NCI-H128 (cell line): ENCODE measurements at regions not wholly inside any gene's neighbourhood (a gene's known extent, or its start where the extent isn't known, plus 50 kb on each side); places are given as distances from the start of the nearest gene placed in this dataset.
"Not testable (repeated sequence)": the region's sequence is repeated elsewhere in the genome, so short reads cannot be mapped to it uniquely, and the experiment has no call there.

ENCODE experiments used
- DNase-seq: peaks from one replicate; lab custom pipeline; 2025; ENCODE audit not compliant: unreplicated experiment; lab: John Stamatoyannopoulos, UW

- not testable (repeated sequence) for DNase-seq
Observed at GRCh38 chr11:116667318-116667717, 105.5 kb downstream of the BUD13 start.

GRCh38 chr11:116666673-116667249 is 106.0 kb downstream of the BUD13 start:
- not testable (repeated sequence) for DNase-seq

DNA sequence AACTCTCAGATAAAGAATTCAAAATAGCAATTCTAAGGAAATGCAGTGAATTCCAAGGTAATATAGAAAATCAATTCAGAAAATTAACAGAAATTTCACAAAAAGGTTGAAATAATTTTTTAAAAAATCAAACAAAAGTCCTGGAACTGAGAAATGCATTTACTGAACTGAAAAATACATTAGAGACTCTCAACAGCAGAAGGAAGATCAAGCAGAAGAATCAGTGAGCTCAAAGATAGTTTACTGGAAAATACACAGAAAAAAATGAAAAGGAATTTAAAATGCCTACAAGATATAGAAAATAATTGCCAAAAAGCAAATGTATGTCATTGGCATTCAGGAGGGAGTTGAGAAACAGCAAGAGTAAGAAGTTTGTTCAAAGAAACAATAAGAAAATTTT is 107.3 kb downstream of the BUD13 start:
- DNase-seq, result no peak

- DNase-seq, result no peak
Observed at GRCh38 chr11:116661056-116661455, 111.7 kb downstream of the BUD13 start.

DNA sequence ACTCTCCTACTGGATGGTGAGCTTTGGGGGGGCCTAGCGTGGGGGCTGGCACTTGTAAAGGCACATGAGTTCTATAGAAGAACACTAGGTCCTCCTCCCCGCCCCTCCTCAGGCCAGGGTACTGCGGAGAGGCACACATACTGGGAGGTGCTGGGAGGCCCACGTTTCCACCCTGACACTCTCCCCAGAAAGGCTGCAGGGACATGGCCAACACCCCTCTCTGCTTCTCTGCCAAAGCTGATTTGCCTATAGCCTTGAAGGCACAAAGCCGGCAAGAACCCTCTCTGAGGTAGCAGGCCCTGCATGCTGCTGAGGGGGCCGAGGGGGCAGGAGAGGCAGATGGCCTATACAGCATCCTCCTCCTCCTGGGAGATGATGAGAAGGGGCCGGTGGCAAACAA is 112.8 kb downstream of the BUD13 start:
- DNase-seq, result no peak

- DNase-seq, result no peak
Observed at GRCh38 chr11:116658876-116659535, 113.8 kb downstream of the BUD13 start.

DNA sequence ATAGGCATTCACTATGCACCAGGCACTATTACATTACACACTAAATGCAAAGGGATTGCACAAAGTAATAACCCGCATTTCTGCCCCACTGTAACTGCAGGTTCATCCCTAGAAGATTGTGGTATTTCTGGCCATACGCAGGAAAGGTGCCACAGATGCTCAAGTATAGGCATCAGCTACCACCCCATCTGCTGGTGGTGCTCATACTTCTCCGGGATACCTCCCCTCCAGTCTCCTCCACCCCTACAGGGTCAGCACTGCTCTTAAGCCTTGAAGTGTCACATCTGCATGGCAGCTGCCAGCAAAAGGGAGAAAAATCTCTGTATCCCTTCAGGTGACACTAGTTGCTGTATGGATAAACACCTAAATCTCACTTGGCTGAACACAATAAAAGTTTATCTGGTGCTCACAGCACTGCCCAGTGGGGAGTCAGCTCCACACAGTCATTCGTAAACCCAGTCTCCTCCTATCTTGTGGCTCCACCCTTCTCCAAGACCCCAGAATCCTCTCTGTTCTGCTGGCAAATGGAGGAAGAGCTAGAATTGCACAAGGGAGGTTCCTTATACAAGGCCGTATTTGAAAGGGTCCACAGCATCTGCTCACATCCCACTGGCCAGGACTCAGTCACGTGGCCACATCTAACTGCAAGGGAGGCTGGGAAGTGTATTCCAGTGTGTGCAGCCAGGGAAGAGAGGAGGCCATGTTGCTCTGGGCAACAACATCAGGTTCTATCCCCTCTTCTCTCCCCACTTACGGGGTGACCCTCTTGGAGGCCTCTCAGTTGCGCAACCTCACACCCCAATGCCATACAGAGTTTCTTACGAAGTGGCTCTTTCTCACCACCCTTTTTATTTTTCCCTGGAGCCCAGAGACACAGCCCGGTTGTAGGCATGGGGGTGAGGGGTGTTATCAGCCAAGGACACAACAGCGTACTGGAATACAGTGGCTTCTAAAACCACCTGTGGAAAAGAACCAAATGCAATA is 114.7 kb downstream of the BUD13 start:
- DNase-seq, result no peak

DNA sequence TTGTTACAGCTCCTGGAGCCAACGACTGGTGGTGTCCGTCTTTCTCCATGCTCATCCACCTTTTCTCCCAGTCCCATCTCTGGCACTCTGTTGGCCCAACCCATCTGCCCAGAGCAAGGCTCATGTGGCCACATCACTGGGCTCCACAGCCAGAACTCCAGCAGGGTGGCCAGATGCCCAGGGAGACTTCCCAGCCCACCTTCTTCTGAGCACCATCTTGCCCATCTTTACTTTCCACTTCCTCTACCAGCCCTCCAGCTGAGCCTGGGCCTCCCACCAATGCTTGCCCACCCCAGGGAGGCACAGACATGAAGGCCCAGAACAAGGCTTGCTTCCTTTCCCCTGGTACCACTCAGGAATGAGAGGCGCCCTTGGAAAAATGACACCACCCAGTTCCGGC is 116.8 kb downstream of the BUD13 start:
- no peak for DNase-seq

GRCh38 chr11:116654526-116654925 is 118.3 kb downstream of the BUD13 start:
- no peak for DNase-seq

- DNase-seq, result no peak
Observed at GRCh38 chr11:116653206-116653605, 119.6 kb downstream of the BUD13 start.

GRCh38 chr11:116651737-116652237 is 121.0 kb downstream of the BUD13 start:
- DNase-seq, result no peak

- no peak for DNase-seq
Observed at GRCh38 chr11:116651098-116651736, 121.6 kb downstream of the BUD13 start.

GRCh38 chr11:116650052-116650451 is 122.7 kb downstream of the BUD13 start:
- no peak for DNase-seq

DNA sequence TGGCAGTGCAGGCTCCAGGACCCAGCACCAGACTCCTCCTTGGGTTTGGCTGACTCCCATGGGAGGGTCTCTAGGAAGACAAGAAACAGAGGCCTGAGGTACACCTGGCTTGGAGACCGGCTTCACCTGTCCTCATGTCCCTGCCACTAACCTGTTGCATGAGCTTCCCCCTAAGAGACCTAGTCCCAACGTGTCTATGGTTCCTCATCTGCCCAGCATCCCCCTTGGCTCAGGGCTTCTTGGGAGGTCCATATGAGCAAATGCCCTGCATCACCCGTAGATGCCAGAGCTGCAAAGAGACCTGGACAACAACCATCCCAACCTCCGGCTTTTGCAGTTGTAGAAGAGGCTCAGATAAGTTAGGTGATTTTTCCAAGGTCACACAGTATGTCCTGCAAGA is 123.5 kb downstream of the BUD13 start:
- no peak for DNase-seq

- no peak for DNase-seq
Observed at GRCh38 chr11:116648247-116649174, 124.3 kb downstream of the BUD13 start.

- DNase-seq, result no peak
Observed at GRCh38 chr11:116647305-116648080, 125.3 kb downstream of the BUD13 start.

- no peak for DNase-seq
Observed at GRCh38 chr11:116646191-116646590, 126.6 kb downstream of the BUD13 start.

GRCh38 chr11:116644941-116645305 is 127.9 kb downstream of the BUD13 start:
- DNase-seq, result no peak

DNA sequence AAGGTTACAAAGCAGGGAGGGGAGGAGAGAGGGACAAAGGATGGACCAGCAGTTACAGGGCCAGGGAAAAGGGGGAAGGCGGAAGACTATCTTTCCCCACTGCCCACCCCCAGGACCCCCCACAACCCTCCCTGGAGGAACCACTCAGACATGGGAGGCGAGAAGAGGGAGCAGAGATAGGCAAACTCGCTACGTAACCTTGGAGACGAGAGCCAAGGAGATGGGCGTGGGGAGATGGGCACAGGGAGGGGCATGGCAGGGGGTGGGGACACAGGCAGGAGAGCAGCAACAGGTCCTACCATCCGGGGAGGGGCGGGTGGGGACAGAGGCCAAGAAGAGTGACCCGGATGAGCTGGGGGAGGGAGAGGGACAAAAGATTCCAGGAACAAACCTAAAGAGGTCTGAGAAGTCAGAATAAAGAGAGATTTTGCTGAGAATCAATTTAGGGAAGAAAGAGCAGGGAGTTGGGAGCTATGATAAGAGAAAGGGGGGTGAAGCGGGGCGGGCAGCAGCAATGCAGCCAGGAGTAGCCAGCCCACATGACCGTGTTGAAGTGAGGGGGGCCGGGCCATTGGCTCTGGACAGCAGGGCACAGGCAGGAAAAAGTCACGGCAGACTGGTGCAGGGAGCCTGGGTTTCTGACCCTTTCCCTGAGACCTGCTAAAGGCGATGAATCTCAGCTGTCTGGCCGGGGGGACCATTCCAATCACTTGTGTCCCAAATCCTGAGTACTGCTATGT is 128.4 kb downstream of the BUD13 start:
- DNase-seq, result no peak
